ENCODE measurements at regions not wholly inside any gene's neighbourhood (a gene's known extent, or its start where the extent isn't known, plus 50 kb on each side); places are given as distances from the start of the nearest gene placed in this dataset.

DNA sequence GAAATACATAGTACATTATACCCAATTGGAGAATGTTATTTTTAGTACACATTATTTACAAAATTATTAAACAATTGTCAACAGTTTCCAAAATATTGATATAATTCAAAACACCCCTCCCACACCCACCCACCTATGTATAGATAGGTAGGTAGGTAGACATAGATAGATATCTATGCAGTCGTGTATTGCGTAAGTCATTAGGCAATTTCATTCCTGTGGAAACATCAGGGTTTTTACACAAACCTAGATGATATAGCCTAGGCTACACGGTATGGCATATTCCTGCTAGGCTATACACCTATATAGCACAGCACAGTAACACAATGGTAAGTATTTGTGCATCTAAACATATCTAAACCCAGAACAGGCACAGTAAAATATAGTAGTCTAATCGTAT, 377.3 kb downstream of the ANXA1 start:
- Histone ChIP-seq H3K4me1 (ENCODE audit: control insufficient read depth, extremely low read depth, insufficient read depth, low read length) (no peaks in the 10 kb centered on the region), H3K27ac (ENCODE audit: insufficient read depth, low read depth, low read length) (no peak overlapping the region), H4K20me1 (replicated peaks; ENCODE audit: control insufficient read depth, extremely low read depth, insufficient read depth, low read length) (no peaks in the 10 kb centered on the region), H3K4me3 (replicated peaks in 1 of 3; ENCODE audit: insufficient read depth in 1 of 3, low read depth in 1 of 3, low read length in 3 of 3) (no peak overlapping the region), H3K36me3 (ENCODE audit: control insufficient read depth in 2 of 2, extremely low read depth in 1 of 2, insufficient read depth in 2 of 2, low read length in 2 of 2) (no peaks in the 10 kb centered on the region), H3K9me3 (replicated peaks; ENCODE audit: control insufficient read depth, insufficient read depth, low read length) (no peaks in the 10 kb centered on the region), H3K27me3 (ENCODE audit: control insufficient read depth in 2 of 2, insufficient read depth in 2 of 2, low read length in 2 of 2) (no peaks in the 10 kb centered on the region), H3K4me2 (ENCODE audit: insufficient read depth, low read length) (no peak overlapping the region), H3K9me1 (replicated peaks; ENCODE audit: control insufficient read depth, extremely low read depth, insufficient read depth, low read length) (no peaks in the 10 kb centered on the region), H2AFZ (ENCODE audit: low read depth, low read length) (no peak overlapping the region), H3K79me2 (ENCODE audit: control insufficient read depth, insufficient read depth, low read length) (no peaks in the 10 kb centered on the region), H3K9ac (replicated peaks; ENCODE audit: extremely low read depth, insufficient read depth, low read length) (no peak overlapping the region)
- intact Hi-C loops (cut with micrococcal nuclease) = no loop called here
- dilution Hi-C loops (cut with MboI; ENCODE audit: extremely low pct_ligation_motif_present, low sequenced_read_pairs) = no loop called here
- ChIA-PET POLR2A (no interaction called here), CTCF (no interaction called here)
- DNase-seq (ENCODE audit: low read depth, low spot score) (no peak), FAIRE-seq (no peak)
- no TSS peak for BruUV-seq (replicated peaks)
- TF ChIP-seq POLR2AphosphoS5 (IDR thresholded peaks at IDR 0.05; ENCODE audit: insufficient read depth, low read depth, low read length) = no peak

- H3K9me1 ChIP-seq (replicated peaks; ENCODE audit: control insufficient read depth, extremely low read depth, insufficient read depth, low read length) = no peaks in the 10 kb centered on the region
- no peaks in the 10 kb centered on the region for H4K20me1 ChIP-seq (replicated peaks; ENCODE audit: control insufficient read depth, extremely low read depth, insufficient read depth, low read length)
- no peaks in the 10 kb centered on the region for H3K27me3 ChIP-seq (ENCODE audit: control insufficient read depth in 2 of 2, insufficient read depth in 2 of 2, low read length in 2 of 2)
- dilution Hi-C loops (cut with MboI; ENCODE audit: extremely low pct_ligation_motif_present, low sequenced_read_pairs) (no loop called here), intact Hi-C loops (cut with micrococcal nuclease) (no loop called here)
- no peak for DNase-seq (ENCODE audit: low read depth, low spot score)
- no peaks in the 10 kb centered on the region for H3K36me3 ChIP-seq (ENCODE audit: control insufficient read depth in 2 of 2, extremely low read depth in 1 of 2, insufficient read depth in 2 of 2, low read length in 2 of 2)
- no peak for FAIRE-seq
- BruUV-seq (replicated peaks) = no TSS peak
- H3K27ac ChIP-seq (ENCODE audit: insufficient read depth, low read depth, low read length) = no peak overlapping the region
- CTCF ChIA-PET = no interaction called here
- POLR2A ChIA-PET = no interaction called here
- H3K4me3 ChIP-seq (replicated peaks in 1 of 3; ENCODE audit: insufficient read depth in 1 of 3, low read depth in 1 of 3, low read length in 3 of 3) = no peak overlapping the region
- no peak overlapping the region for H3K9ac ChIP-seq (replicated peaks; ENCODE audit: extremely low read depth, insufficient read depth, low read length)
- H3K79me2 ChIP-seq (ENCODE audit: control insufficient read depth, insufficient read depth, low read length) = no peaks in the 10 kb centered on the region
- no peaks in the 10 kb centered on the region for H3K9me3 ChIP-seq (replicated peaks; ENCODE audit: control insufficient read depth, insufficient read depth, low read length)
- no peak overlapping the region for H2AFZ ChIP-seq (ENCODE audit: low read depth, low read length)
- H3K4me1 ChIP-seq (ENCODE audit: control insufficient read depth, extremely low read depth, insufficient read depth, low read length) = no peaks in the 10 kb centered on the region
- no peak overlapping the region for H3K4me2 ChIP-seq (ENCODE audit: insufficient read depth, low read length)
- TF ChIP-seq EZH2 (IDR thresholded peaks at IDR 0.05; ENCODE audit: borderline replicate concordance, low read depth, low read length, severe bottlenecking) (no peak), JUN (IDR thresholded peaks at IDR 0.05; ENCODE audit: borderline replicate concordance, insufficient read depth, insufficient read length, low read depth) (no peak)
Observed at GRCh38 chr9:73529666-73530065, 378.0 kb downstream of the ANXA1 start.

Data from endothelial cell of umbilical vein (primary cell).